Fibroblast of lung (primary cell): ENCODE measurements at regions not wholly inside any gene's neighbourhood (a gene's known extent, or its start where the extent isn't known, plus 50 kb on each side); places are given as distances from the start of the nearest gene placed in this dataset.

ENCODE experiments used
- EZH2 ChIP-seq: IDR thresholded peaks from 2 replicates; pipeline ENCODE4 v1.5.1; 2012; ENCODE audit warnings: low read length, control low read depth, mild to moderate bottlenecking; ENCODE audit errors: missing control alignments
- TF ChIP-seq, protein P1 (sequence below), 2 donors: IDR thresholded peaks in 1 of 2; conservative IDR thresholded peaks in 1 of 2; 1 replicate in 1 of 2; 2 replicates in 1 of 2; pipeline ENCODE4 v1.5.1; 2011 to 2012; ENCODE audit warnings: low read length in 2 of 2, control low read depth in 1 of 2, inconsistent platforms in 1 of 2, low read depth in 1 of 2, mild to moderate bottlenecking in 1 of 2

DNA sequence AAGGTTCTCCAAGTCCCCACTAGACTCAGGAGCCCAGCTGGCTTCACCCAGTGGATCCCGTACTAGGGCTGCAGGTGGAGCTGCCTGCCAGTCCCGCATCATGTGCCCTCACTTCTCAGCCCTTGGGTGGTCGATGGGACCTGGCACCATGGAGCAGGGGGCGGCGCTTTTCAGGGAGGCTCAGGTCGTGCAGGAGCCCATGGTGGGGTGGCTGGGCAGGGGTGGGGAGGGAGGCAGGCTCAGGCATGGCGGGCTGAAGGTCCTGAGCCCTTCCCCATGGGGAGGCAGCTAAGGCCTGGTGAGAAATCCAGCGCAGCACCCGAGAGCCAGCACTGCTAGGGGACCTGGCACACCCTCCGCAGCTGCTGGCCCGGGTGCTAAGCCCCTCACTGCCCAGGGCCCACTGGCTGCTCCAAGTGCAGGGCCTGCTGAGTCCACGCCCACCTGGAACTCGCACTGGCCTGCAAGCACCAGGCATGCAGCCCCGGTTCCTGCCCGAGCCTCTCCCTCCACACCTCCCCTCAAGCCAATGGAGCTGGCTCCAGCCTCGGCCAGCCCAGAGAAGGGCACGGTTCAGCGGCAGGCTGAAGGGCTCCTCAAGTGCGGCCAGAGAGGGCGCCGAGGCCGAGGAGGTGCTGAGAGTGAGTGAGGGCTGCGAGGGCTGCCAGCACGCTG is 72.7 kb upstream of the SLIT2 start:
- TF ChIP-seq, protein P1, sequence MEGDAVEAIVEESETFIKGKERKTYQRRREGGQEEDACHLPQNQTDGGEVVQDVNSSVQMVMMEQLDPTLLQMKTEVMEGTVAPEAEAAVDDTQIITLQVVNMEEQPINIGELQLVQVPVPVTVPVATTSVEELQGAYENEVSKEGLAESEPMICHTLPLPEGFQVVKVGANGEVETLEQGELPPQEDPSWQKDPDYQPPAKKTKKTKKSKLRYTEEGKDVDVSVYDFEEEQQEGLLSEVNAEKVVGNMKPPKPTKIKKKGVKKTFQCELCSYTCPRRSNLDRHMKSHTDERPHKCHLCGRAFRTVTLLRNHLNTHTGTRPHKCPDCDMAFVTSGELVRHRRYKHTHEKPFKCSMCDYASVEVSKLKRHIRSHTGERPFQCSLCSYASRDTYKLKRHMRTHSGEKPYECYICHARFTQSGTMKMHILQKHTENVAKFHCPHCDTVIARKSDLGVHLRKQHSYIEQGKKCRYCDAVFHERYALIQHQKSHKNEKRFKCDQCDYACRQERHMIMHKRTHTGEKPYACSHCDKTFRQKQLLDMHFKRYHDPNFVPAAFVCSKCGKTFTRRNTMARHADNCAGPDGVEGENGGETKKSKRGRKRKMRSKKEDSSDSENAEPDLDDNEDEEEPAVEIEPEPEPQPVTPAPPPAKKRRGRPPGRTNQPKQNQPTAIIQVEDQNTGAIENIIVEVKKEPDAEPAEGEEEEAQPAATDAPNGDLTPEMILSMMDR (conservative IDR thresholded peaks at IDR 0.05 in 1 of 2, IDR thresholded peaks at IDR 0.05 in 1 of 2; ENCODE audit: low read depth in 1 of 2, low read length in 2 of 2), result no peak
- TF ChIP-seq EZH2, result no peak
